ACHN (cell line): ENCODE measurements at regions not wholly inside any gene's neighbourhood (a gene's known extent, or its start where the extent isn't known, plus 50 kb on each side); places are given as distances from the start of the nearest gene placed in this dataset.
"Not testable (repeated sequence)": the region's sequence is repeated elsewhere in the genome, so short reads cannot be mapped to it uniquely, and the experiment has no call there.

ENCODE experiments used
- DNase-seq: peaks from one replicate; pipeline ENCODE4 v3.0.0-alpha.2; 2015
- in situ Hi-C: cut with HindIII; loops from 2 replicates; pipeline ENCODE4 v1.10.0; 2017; ENCODE audit warnings: low sequenced_read_pairs, low pct_ligation_motif_present, low pct_unique_long_range_greater_than_20kb

- in situ Hi-C loops = no loop called here
- no peak for DNase-seq
Observed at GRCh38 chr17:52653014-52653413, 494.5 kb upstream of the CA10 start.

DNA sequence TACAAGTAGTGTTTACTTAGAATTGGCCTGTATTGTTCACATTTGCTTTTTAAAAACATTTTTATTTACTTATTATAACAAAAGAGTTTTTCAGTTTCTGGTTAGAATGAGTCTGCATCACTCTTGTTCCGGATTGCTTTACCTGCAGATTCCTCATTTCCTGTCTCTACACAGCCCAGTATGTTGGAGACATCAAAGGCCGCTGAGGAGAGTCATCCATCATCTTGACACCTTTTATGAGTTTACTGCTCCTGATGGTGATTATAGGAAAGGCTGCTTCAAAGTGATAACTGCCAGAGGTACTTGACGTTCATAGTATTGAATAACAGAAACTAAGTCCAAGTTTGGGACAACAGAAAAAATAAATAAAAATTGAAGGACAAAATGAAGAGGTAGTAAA, 490.5 kb upstream of the CA10 start:
- DNase-seq = no peak
- in situ Hi-C loops = no loop called here

DNA sequence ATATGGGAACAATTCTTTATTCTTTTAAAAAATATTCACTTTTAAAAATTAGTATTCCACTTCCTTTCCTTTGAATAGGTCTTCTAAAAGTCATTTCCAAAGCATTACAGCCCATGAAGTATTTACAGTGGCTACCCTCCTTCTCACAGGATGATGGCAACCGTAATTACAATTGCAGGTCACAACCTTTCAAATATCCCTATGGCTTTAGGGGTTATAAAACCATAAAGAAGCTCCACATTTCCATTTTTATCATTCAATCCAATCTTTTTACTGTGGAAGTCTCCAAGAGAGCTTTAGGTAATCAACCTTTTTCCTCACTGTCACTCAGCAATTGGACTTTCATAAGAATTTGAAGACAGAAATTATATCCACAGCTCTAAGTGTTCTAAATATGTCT, 488.9 kb upstream of the CA10 start:
- DNase-seq = no peak
- in situ Hi-C loops = no loop called here

- in situ Hi-C loops = no loop called here
Observed at GRCh38 chr17:52636443-52636842, 477.9 kb upstream of the CA10 start.

GRCh38 chr17:52606590-52606989, 448.1 kb upstream of the CA10 start:
- no peak for DNase-seq
- in situ Hi-C loops = no loop called here

More at GRCh38 chr17:52636443-52636842, 477.9 kb upstream of the CA10 start:
- DNase-seq = no peak

DNA sequence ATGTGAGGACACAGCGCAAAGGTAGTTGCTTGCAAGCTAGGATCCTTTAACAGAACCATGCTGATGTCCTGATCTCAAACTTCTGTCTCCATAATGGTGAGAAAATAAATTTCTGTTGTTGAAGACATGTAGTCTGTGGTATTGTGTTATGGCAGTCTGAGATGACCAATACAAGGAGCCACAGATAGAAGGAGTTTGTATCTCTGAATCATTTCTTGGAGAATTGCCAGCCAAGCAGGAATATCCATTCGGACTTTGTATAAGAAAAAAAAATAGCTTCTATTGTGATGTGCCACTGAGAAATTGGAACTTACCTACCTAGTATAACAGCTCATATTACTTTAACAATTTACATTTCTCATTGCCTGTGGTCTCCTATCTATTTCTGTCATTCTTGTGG, 447.6 kb upstream of the CA10 start:
- in situ Hi-C loops = no loop called here
- no peak for DNase-seq

GRCh38 chr17:52604105-52604504, 445.6 kb upstream of the CA10 start:
- in situ Hi-C loops = no loop called here
- no peak for DNase-seq

DNA sequence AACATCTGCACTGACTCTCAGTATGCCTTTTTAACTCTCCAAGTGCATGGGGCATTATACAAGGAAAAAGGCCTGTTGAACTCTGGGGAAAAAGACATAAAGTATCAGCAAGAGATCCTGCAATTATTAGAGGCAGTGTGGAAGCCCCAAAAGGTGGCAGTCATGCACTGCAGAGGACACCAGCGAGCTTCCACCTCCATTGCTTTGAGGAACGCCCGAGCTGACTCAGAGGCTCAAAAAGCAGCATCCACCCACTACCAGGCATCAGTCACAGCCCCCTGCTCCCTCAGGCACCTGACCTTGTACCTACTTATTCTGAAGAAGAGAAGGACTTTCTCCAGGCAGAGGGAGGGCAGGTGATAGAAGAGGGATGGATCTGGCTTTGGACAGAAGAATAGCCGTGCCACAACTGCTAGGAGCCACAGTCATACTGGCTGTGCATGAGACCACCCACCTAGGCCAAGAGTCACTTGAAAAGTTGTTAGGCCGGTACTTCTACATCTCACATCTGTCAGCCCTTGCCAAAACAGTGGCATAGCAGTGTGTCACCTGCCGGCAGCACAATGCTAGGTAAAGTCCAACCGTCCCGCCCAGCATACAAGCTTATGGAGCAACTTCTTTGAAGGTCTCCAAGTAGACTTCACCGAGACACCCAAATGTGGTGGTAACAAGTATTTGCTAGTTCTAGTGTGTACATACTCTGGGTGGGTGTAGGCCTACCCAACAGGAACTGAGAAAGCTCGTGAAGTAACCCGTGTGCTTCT, 439.1 kb upstream of the CA10 start:
- in situ Hi-C loops, DNase-seq: not testable (repeated sequence)

- in situ Hi-C loops = no loop called here
- DNase-seq = no peak
Observed at GRCh38 chr17:52594516-52594915, 436.0 kb upstream of the CA10 start.

DNA sequence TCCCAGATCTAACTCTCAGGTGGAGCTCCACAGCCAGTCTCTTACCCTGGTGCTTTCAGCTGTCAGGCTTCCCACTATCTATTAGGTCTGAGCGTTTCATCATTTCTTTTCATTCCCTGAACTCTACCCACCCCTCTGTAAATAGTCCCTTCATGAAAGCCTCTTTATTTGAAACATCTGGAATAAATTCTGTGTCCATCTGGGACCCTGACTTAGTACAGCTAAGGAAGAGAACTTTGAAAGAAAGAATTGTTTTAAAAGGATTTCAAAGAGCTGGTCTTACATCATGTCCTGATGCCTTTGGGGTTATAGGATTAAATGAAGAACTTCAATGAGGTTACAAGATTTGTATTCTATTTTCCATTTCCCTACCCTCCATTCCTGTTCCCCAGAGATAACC, 388.5 kb upstream of the CA10 start:
- in situ Hi-C loops = no loop called here
- DNase-seq = no peak

DNA sequence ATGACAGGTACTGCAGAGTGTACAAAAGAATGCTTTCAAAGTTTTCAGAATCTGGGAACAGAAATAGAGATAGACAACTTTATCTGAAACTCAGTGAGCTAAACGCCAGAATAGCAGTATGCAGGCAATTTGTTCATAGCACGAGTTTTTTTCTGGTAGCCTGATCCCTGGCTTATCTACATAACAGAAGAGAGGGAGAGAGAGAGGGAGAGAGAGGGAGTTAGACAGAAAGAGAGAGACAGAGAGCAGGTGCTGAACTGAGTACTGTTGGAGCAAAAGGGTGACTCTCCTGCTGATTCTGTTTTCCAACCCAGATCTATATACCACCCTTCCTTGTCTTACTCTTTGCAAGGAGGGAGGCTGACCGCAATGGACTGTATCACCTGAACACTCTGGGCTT, 388.0 kb upstream of the CA10 start:
- in situ Hi-C loops = no loop called here
- no peak for DNase-seq

- in situ Hi-C loops = no loop called here
- no peak for DNase-seq
Observed at GRCh38 chr17:52537421-52537820, 378.9 kb upstream of the CA10 start.

DNA sequence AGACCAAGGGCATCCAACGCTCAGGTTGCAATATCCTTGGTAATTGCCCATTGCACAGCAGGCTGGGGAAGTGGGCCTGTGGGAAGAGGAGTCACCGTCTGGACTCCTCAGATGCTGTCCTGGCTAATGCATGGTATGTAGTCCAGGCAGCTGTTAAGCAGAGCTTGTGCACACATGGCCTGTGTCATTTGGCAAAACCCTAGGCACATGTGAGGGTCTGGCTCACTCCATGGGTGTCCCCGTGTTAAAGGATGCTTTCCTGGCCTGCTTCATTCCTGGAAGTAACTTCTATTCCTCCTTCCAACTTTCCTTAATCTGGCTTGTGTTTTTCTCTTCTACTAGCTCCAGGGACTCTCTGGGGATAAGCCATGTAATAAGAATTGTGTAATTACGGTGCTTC, 378.0 kb upstream of the CA10 start:
- DNase-seq = no peak
- in situ Hi-C loops = no loop called here

GRCh38 chr17:52532373-52532772, 373.9 kb upstream of the CA10 start:
- no peak for DNase-seq
- in situ Hi-C loops = no loop called here

DNA sequence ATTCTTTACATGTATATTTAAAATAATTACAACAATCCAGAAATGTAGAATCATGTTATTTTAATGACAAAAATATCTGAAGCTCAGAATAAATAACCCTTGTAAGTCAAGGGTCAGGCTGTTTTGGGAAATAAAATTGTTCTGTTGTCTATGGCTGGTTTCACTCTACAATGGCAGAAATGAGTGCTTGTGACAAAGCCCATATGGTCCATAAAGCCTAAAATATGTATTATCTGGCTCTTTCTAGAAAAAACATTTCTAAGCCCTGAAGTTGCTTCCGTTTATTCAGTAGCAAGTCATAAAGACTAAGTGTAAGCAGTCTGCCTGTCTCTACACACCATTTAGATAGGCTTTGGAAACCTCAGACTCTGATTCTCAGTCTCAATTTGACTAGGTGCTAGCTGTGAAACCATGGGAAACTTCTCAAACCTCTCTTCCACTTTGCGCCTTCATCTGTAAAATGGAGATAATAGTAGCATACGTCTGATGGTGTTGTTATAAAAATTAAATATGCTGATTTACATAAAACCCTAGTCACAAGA, 365.7 kb upstream of the CA10 start:
- in situ Hi-C loops = no loop called here
- DNase-seq = no peak

- in situ Hi-C loops = no loop called here
- DNase-seq = no peak
Observed at GRCh38 chr17:52517176-52517575, 358.7 kb upstream of the CA10 start.

GRCh38 chr17:52515927-52516326, 357.4 kb upstream of the CA10 start:
- DNase-seq = no peak
- in situ Hi-C loops = no loop called here

DNA sequence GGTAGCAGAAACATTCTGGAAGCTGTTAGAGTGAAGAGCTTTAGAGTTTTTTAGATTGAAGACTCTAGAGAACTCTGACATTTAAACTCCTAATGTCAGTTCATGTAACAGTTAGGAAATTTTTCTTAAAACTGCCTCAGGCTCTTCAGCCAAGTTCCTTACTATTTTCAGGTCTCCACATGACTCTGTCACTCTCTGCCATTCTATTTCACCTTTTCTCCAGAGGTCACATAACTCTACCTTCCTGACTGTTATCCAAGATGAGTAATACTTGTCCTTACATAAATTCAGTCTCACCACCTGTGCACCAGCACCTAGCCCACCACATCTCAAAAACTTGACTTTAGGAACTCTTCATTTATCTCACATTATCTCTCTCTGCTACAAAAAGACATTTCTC, 347.1 kb upstream of the CA10 start:
- no peak for DNase-seq
- in situ Hi-C loops = no loop called here

DNA sequence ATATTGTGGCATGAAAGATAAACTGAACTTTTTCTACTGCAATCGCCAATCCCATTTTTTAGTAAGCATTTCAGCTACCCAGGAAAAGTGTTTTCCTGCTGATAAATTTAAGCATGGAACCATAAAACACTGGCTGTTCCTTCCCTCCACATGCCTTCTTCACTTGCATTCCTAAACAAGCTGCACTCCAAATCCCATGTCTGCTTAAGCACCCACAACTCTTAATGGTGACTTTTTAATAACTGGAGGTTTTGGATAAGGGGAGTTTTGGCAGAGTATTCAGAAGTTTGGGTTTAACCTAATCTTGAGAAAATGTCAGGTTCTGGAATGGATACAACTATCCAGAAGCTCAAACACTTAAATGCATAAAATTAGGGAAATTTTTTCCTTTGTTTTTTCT, 345.6 kb upstream of the CA10 start:
- no peak for DNase-seq
- in situ Hi-C loops = no loop called here

GRCh38 chr17:52495646-52496045, 337.1 kb upstream of the CA10 start:
- in situ Hi-C loops = no loop called here
- DNase-seq = no peak
